ENCODE measurements at regions not wholly inside any gene's neighbourhood (a gene's known extent, or its start where the extent isn't known, plus 50 kb on each side); places are given as distances from the start of the nearest gene placed in this dataset.

- H3K4me3 ChIP-seq, result no peak overlapping the region
- TF ChIP-seq CTCF (IDR thresholded peaks at IDR 0.05), result no peak
- TF ChIP-seq POLR2A (IDR thresholded peaks at IDR 0.05), result no peak
- intact Hi-C loops (cut with DNase I), result no loop called here
- H3K27ac ChIP-seq, result no peak overlapping the region
- H3K4me1 ChIP-seq, result peaks cover 8% of the 10 kb centered on the region
- DNase-seq (no peak), ATAC-seq (no peak)
- H3K36me3 ChIP-seq (replicated peaks in 1 of 2; ENCODE audit: insufficient read depth in 1 of 2, low read depth in 2 of 2), result no peaks in the 10 kb centered on the region
- H3K9me3 ChIP-seq, result no peaks in the 10 kb centered on the region
- H3K27me3 ChIP-seq, result no peaks in the 10 kb centered on the region
Measured at GRCh38 chr2:56450772-56451171, 267.0 kb downstream of the CCDC85A start.

GRCh38 chr2:56455642-56456041 is 271.9 kb downstream of the CCDC85A start:
- 61 to 63% methylated on average over 2 of the region's 2 CpGs for WGBS, 2 donors
- H3K27me3 ChIP-seq, result no peaks in the 10 kb centered on the region
- H3K4me3 ChIP-seq, result no peak overlapping the region
- TF ChIP-seq CTCF (IDR thresholded peaks at IDR 0.05) (no peak), POLR2A (IDR thresholded peaks at IDR 0.05) (no peak)
- H3K27ac ChIP-seq, result no peak overlapping the region
- no peak for ATAC-seq
- intact Hi-C loops (cut with DNase I), result no loop called here
- no peaks in the 10 kb centered on the region for H3K9me3 ChIP-seq
- H3K36me3 ChIP-seq (replicated peaks in 1 of 2; ENCODE audit: insufficient read depth in 1 of 2, low read depth in 2 of 2), result no peaks in the 10 kb centered on the region
- no peak for DNase-seq
- peaks cover 6% of the 10 kb centered on the region for H3K4me1 ChIP-seq

GRCh38 chr2:56456791-56457190 is 273.0 kb downstream of the CCDC85A start:
- H3K27ac ChIP-seq, result no peak overlapping the region
- H3K4me3 ChIP-seq, result no peak overlapping the region
- DNase-seq, result no peak
- intact Hi-C loops (cut with DNase I), result no loop called here
- peaks cover 6% of the 10 kb centered on the region for H3K4me1 ChIP-seq
- no peaks in the 10 kb centered on the region for H3K27me3 ChIP-seq
- no peak for ATAC-seq
- TF ChIP-seq POLR2A (IDR thresholded peaks at IDR 0.05) (no peak), CTCF (IDR thresholded peaks at IDR 0.05) (no peak)
- H3K9me3 ChIP-seq, result no peaks in the 10 kb centered on the region
- 67 to 92% methylated on average over 1 of the region's 1 CpG for WGBS, 2 donors
- H3K36me3 ChIP-seq (replicated peaks in 1 of 2; ENCODE audit: insufficient read depth in 1 of 2, low read depth in 2 of 2), result no peaks in the 10 kb centered on the region

GRCh38 chr2:56460508-56460907 is 276.7 kb downstream of the CCDC85A start:
- Histone ChIP-seq H3K4me3 (no peak overlapping the region), H3K36me3 (replicated peaks in 1 of 2; ENCODE audit: insufficient read depth in 1 of 2, low read depth in 2 of 2) (no peaks in the 10 kb centered on the region), H3K27ac (no peak overlapping the region), H3K27me3 (no peaks in the 10 kb centered on the region), H3K9me3 (no peaks in the 10 kb centered on the region), H3K4me1 (peaks cover 6% of the 10 kb centered on the region)
- intact Hi-C loops (cut with DNase I), result no loop called here
- no peak for DNase-seq
- TF ChIP-seq CTCF (IDR thresholded peaks at IDR 0.05) (no peak), POLR2A (IDR thresholded peaks at IDR 0.05) (no peak)
- no peak for ATAC-seq
- 33 to 48% methylated on average over 1 of the region's 1 CpG for WGBS, 2 donors

- intact Hi-C loops (cut with DNase I), result no loop called here
- no peaks in the 10 kb centered on the region for H3K36me3 ChIP-seq (replicated peaks in 1 of 2; ENCODE audit: insufficient read depth in 1 of 2, low read depth in 2 of 2)
- no peak for TF ChIP-seq POLR2A (IDR thresholded peaks at IDR 0.05)
- no peak for TF ChIP-seq CTCF (IDR thresholded peaks at IDR 0.05)
- no peaks in the 10 kb centered on the region for H3K4me1 ChIP-seq
- H3K9me3 ChIP-seq, result no peaks in the 10 kb centered on the region
- no peaks in the 10 kb centered on the region for H3K27me3 ChIP-seq
- ATAC-seq (no peak), DNase-seq (no peak)
- no peak overlapping the region for H3K27ac ChIP-seq
- 72% methylated on average over 3 of the region's 3 CpGs; no CpG with 5 or more reads in 1 of the 2 donors for WGBS, 2 donors
- H3K4me3 ChIP-seq, result no peak overlapping the region
Measured at GRCh38 chr2:56464066-56464465, 280.3 kb downstream of the CCDC85A start.
